Liver (tissue), 8 donors: ENCODE measurements at regions not wholly inside any gene's neighbourhood (a gene's known extent, or its start where the extent isn't known, plus 50 kb on each side); places are given as distances from the start of the nearest gene placed in this dataset.

Experiments
- DNase-seq: peaks from one replicate; pipeline ENCODE4 v3.0.0-alpha.2; 2017; ENCODE audit warnings: low spot score
- H3K27ac ChIP-seq, 2 donors: one replicate each; pipeline ENCODE4 v1.7.0; 2013; ENCODE audit warnings: inconsistent platforms in 2 of 2, low read length in 2 of 2, control low read depth in 1 of 2, low read depth in 1 of 2, mild to moderate bottlenecking in 1 of 2
- H3K27me3 ChIP-seq, 4 donors: one replicate each; pipeline versions ENCODE4 v1.6.1 to v1.7.0; 2013; ENCODE audit warnings: low read length in 3 of 4, inconsistent platforms in 1 of 4, mild to moderate bottlenecking in 1 of 4, moderate library complexity in 1 of 4; ENCODE audit not compliant: control insufficient read depth in 4 of 4, insufficient read depth in 4 of 4
- H3K36me3 ChIP-seq, 4 donors: one replicate each; pipeline versions ENCODE4 v1.6.1 to v1.7.0; 2013; ENCODE audit warnings: low read length in 3 of 4, mild to moderate bottlenecking in 3 of 4, low read depth in 1 of 4, moderate library complexity in 1 of 4; ENCODE audit not compliant: control insufficient read depth in 4 of 4, insufficient read depth in 3 of 4
- H3K4me1 ChIP-seq, 4 donors: one replicate each; pipeline versions ENCODE4 v1.6.1 to v1.7.0; 2013; ENCODE audit warnings: low read length in 3 of 4, mild to moderate bottlenecking in 3 of 4, moderate library complexity in 1 of 4; ENCODE audit not compliant: control insufficient read depth in 4 of 4, insufficient read depth in 4 of 4
- H3K4me3 ChIP-seq, 3 donors: one replicate each; pipeline versions ENCODE4 v1.6.1 to v1.7.0; 2013; ENCODE audit warnings: low read length in 3 of 3, control low read depth in 1 of 3, low read depth in 1 of 3, mild to moderate bottlenecking in 1 of 3
- H3K9ac ChIP-seq, 2 donors: one replicate each; pipeline ENCODE4 v1.7.0; 2013; ENCODE audit warnings: low read length in 2 of 2, mild to moderate bottlenecking in 2 of 2, moderate library complexity in 2 of 2, control low read depth in 1 of 2, low read depth in 1 of 2
- H3K9me3 ChIP-seq, 4 donors: one replicate each; pipeline versions ENCODE4 v1.6.1 to v1.7.0; 2013; ENCODE audit warnings: low read length in 3 of 4; ENCODE audit not compliant: control insufficient read depth in 4 of 4
- ATF3 ChIP-seq: IDR thresholded peaks from 2 replicates; pipeline ENCODE4 v1.6.1; 2016; ENCODE audit warnings: antibody characterized with exemption
- EGR1 ChIP-seq, 2 donors: IDR thresholded peaks; 2 replicates each; pipeline ENCODE4 v1.6.1; 2016 to 2018; ENCODE audit warnings: antibody characterized with exemption in 2 of 2, low read depth in 2 of 2
- FOXA1 ChIP-seq: IDR thresholded peaks from 2 replicates; pipeline ENCODE4 v1.6.1; 2016; ENCODE audit warnings: antibody characterized with exemption
- FOXA2 ChIP-seq: IDR thresholded peaks from 2 replicates; pipeline ENCODE4 v1.6.1; 2016; ENCODE audit warnings: antibody characterized with exemption
- GABPA ChIP-seq, 2 donors: IDR thresholded peaks in 1 of 2; conservative IDR thresholded peaks in 1 of 2; 2 replicates each; pipeline ENCODE4 v1.6.1; 2016; ENCODE audit warnings: antibody characterized with exemption in 2 of 2, mild to moderate bottlenecking in 1 of 2, moderate library complexity in 1 of 2
- HNF4A ChIP-seq, 2 donors: conservative IDR thresholded peaks; 2 replicates each; pipeline ENCODE4 v1.6.1; 2016; ENCODE audit warnings: antibody characterized with exemption in 2 of 2, mild to moderate bottlenecking in 2 of 2
- HNF4G ChIP-seq: IDR thresholded peaks from 2 replicates; pipeline ENCODE4 v1.6.1; 2016; ENCODE audit warnings: antibody characterized with exemption
- JUND ChIP-seq, 2 donors: IDR thresholded peaks; 2 replicates each; pipeline ENCODE4 v1.6.1; 2016; ENCODE audit warnings: antibody characterized with exemption in 2 of 2
- RAD21 ChIP-seq, 2 donors: IDR thresholded peaks; 2 replicates each; pipeline ENCODE4 v1.6.1; 2016; ENCODE audit warnings: antibody characterized with exemption in 2 of 2, mild to moderate bottlenecking in 2 of 2
- SP1 ChIP-seq: IDR thresholded peaks from 2 replicates; pipeline ENCODE4 v1.6.1; 2018; ENCODE audit warnings: antibody characterized with exemption, mild to moderate bottlenecking
- TAF1 ChIP-seq: conservative IDR thresholded peaks from 2 replicates; pipeline ENCODE4 v1.6.1; 2016; ENCODE audit warnings: antibody characterized with exemption, mild to moderate bottlenecking
- YY1 ChIP-seq: IDR thresholded peaks from 2 replicates; pipeline ENCODE4 v1.6.1; 2016; ENCODE audit warnings: antibody characterized with exemption, mild to moderate bottlenecking
- WGBS: extraction: QIAGEN DNeasy Blood & Tissue Kit; methylation state at CpG from one replicate; pipeline ENCODE4 v1.1.7; 2013; 5-methylcytosine and 5-hydroxymethylcytosine counted together
- TF ChIP-seq, protein P1 (sequence below): IDR thresholded peaks from 2 replicates; pipeline ENCODE4 v1.6.1; 2016; ENCODE audit warnings: antibody characterized with exemption, mild to moderate bottlenecking
- TF ChIP-seq, protein P2 (sequence below): IDR thresholded peaks from 2 replicates; pipeline ENCODE4 v1.6.1; 2016; ENCODE audit warnings: antibody characterized with exemption
- TF ChIP-seq, protein P3 (sequence below): IDR thresholded peaks from 2 replicates; pipeline ENCODE4 v1.6.1; 2016; ENCODE audit warnings: antibody characterized with exemption
- TF ChIP-seq, protein P4 (sequence below): fragments of 150-350 bp; IDR thresholded peaks from 2 replicates; pipeline ENCODE4 v1.5.1; 2017; ENCODE audit warnings: improper control_type of control experiment, low read depth, low read length; ENCODE audit not compliant: missing input control
- donor health status: healthy.
- donor health status: healthy.
- donor health status: healthy.
- donor health status: healthy.
- donor health status: healthy.

- Histone ChIP-seq H3K9ac (no peak overlapping the region), H3K27ac (no peak overlapping the region), H3K4me1 (no peaks in the 10 kb centered on the region), H3K36me3 (no peaks in the 10 kb centered on the region), H3K27me3 (no peaks in the 10 kb centered on the region), H3K4me3 (no peak overlapping the region), H3K9me3 (no peaks in the 10 kb centered on the region)
- DNase-seq, result no peak
- 88% methylated on average over 1 of the region's 1 CpG for WGBS
- TF ChIP-seq, protein P1, sequence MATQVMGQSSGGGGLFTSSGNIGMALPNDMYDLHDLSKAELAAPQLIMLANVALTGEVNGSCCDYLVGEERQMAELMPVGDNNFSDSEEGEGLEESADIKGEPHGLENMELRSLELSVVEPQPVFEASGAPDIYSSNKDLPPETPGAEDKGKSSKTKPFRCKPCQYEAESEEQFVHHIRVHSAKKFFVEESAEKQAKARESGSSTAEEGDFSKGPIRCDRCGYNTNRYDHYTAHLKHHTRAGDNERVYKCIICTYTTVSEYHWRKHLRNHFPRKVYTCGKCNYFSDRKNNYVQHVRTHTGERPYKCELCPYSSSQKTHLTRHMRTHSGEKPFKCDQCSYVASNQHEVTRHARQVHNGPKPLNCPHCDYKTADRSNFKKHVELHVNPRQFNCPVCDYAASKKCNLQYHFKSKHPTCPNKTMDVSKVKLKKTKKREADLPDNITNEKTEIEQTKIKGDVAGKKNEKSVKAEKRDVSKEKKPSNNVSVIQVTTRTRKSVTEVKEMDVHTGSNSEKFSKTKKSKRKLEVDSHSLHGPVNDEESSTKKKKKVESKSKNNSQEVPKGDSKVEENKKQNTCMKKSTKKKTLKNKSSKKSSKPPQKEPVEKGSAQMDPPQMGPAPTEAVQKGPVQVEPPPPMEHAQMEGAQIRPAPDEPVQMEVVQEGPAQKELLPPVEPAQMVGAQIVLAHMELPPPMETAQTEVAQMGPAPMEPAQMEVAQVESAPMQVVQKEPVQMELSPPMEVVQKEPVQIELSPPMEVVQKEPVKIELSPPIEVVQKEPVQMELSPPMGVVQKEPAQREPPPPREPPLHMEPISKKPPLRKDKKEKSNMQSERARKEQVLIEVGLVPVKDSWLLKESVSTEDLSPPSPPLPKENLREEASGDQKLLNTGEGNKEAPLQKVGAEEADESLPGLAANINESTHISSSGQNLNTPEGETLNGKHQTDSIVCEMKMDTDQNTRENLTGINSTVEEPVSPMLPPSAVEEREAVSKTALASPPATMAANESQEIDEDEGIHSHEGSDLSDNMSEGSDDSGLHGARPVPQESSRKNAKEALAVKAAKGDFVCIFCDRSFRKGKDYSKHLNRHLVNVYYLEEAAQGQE, result no peak
- TF ChIP-seq FOXA2 (no peak), GABPA (IDR thresholded peaks at IDR 0.05 in 1 of 2, conservative IDR thresholded peaks at IDR 0.05 in 1 of 2) (no peak), ATF3 (no peak), HNF4A (conservative IDR thresholded peaks at IDR 0.05) (no peak), SP1 (no peak), EGR1 (IDR thresholded peaks at IDR 0.05; ENCODE audit: low read depth in 2 of 2) (no peak), YY1 (no peak), TAF1 (no peak), RAD21 (IDR thresholded peaks at IDR 0.05) (no peak), FOXA1 (no peak), HNF4G (no peak), JUND (IDR thresholded peaks at IDR 0.05) (no peak)
- TF ChIP-seq, protein P2, sequence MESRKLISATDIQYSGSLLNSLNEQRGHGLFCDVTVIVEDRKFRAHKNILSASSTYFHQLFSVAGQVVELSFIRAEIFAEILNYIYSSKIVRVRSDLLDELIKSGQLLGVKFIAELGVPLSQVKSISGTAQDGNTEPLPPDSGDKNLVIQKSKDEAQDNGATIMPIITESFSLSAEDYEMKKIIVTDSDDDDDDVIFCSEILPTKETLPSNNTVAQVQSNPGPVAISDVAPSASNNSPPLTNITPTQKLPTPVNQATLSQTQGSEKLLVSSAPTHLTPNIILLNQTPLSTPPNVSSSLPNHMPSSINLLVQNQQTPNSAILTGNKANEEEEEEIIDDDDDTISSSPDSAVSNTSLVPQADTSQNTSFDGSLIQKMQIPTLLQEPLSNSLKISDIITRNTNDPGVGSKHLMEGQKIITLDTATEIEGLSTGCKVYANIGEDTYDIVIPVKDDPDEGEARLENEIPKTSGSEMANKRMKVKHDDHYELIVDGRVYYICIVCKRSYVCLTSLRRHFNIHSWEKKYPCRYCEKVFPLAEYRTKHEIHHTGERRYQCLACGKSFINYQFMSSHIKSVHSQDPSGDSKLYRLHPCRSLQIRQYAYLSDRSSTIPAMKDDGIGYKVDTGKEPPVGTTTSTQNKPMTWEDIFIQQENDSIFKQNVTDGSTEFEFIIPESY, result no peak
- TF ChIP-seq, protein P3, sequence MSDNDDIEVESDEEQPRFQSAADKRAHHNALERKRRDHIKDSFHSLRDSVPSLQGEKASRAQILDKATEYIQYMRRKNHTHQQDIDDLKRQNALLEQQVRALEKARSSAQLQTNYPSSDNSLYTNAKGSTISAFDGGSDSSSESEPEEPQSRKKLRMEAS, result no peak
- TF ChIP-seq, protein P4, sequence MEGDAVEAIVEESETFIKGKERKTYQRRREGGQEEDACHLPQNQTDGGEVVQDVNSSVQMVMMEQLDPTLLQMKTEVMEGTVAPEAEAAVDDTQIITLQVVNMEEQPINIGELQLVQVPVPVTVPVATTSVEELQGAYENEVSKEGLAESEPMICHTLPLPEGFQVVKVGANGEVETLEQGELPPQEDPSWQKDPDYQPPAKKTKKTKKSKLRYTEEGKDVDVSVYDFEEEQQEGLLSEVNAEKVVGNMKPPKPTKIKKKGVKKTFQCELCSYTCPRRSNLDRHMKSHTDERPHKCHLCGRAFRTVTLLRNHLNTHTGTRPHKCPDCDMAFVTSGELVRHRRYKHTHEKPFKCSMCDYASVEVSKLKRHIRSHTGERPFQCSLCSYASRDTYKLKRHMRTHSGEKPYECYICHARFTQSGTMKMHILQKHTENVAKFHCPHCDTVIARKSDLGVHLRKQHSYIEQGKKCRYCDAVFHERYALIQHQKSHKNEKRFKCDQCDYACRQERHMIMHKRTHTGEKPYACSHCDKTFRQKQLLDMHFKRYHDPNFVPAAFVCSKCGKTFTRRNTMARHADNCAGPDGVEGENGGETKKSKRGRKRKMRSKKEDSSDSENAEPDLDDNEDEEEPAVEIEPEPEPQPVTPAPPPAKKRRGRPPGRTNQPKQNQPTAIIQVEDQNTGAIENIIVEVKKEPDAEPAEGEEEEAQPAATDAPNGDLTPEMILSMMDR, result no peak
Measured at GRCh38 chr4:80145739-80146138, 51.6 kb upstream of the PRDM8 start.
